Esophagus muscularis mucosa (tissue), 4 donors: ENCODE measurements at regions not wholly inside any gene's neighbourhood (a gene's known extent, or its start where the extent isn't known, plus 50 kb on each side); places are given as distances from the start of the nearest gene placed in this dataset.

Source experiments
- CTCF ChIP-seq, 3 experiments: fragments of 200-600 bp in 2 of 3; fragments of 450-650 bp in 1 of 3; sonication (generic) in 2 of 3; IDR thresholded peaks; one replicate each; pipeline ENCODE4 v1.5.1; 2017 to 2019; ENCODE audit warnings: antibody characterized with exemption in 3 of 3, mild to moderate bottlenecking in 2 of 3, moderate library complexity in 1 of 3
- EP300 ChIP-seq: sonication (generic); formaldehyde crosslinking; IDR thresholded peaks from one replicate; pipeline ENCODE4 v1.6.1; 2017; ENCODE audit warnings: antibody characterized with exemption
- POLR2AphosphoS5 ChIP-seq, 2 donors: sonication (generic); formaldehyde crosslinking; IDR thresholded peaks; one replicate each; pipeline ENCODE4 v1.6.1; 2017; ENCODE audit warnings: antibody characterized with exemption in 2 of 2

- TF ChIP-seq CTCF (IDR thresholded peaks at IDR 0.05), result no peak
- TF ChIP-seq POLR2AphosphoS5 (IDR thresholded peaks at IDR 0.05), result no peak
- TF ChIP-seq EP300, result no peak
These were observed 78.4 kb upstream of the TMEM170B start for GRCh38 chr6:11459079-11459610.
